Activated T-cell treated with anti-CD3 and anti-CD28 coated beads, Interleukin-2, amount 50 U/mL, for 72 hours (primary cell): ENCODE measurements at regions not wholly inside any gene's neighbourhood (a gene's known extent, or its start where the extent isn't known, plus 50 kb on each side); places are given as distances from the start of the nearest gene placed in this dataset.
"Not testable (repeated sequence)": the region's sequence is repeated elsewhere in the genome, so short reads cannot be mapped to it uniquely, and the experiment has no call there.

Experiments
- ATAC-seq, 2 donors: fragments of 150-1000 bp; cut with Tn5 transposase; replicated peaks in 1 of 2; 2 replicates each; pipeline ENCODE4 v1.10.0; 2021; ENCODE audit warnings: moderate library complexity in 2 of 2, mild to moderate bottlenecking in 1 of 2
- DNase-seq, 2 donors: peaks; one replicate each; pipeline ENCODE4 v3.0.0; 2021 to 2022; ENCODE audit warnings: mixed read lengths in 1 of 2
- H3K27ac Mint-ChIP-seq: one replicate; pipeline ENCODE4 v1.8.0; 2022; ENCODE audit warnings: mild to moderate bottlenecking, moderate library complexity, mixed read lengths
- H3K27me3 Mint-ChIP-seq: one replicate; pipeline ENCODE4 v1.8.0; 2022; ENCODE audit warnings: low read depth, mixed read lengths
- H3K36me3 Mint-ChIP-seq, 2 donors: one replicate each; pipeline ENCODE4 v1.8.0; 2022; ENCODE audit warnings: mixed read lengths in 2 of 2, mild to moderate bottlenecking in 1 of 2; ENCODE audit not compliant: insufficient read depth in 2 of 2
- H3K4me1 Mint-ChIP-seq: one replicate; pipeline ENCODE4 v1.8.0; 2022; ENCODE audit warnings: low read depth, mixed read lengths
- H3K4me3 Mint-ChIP-seq, 2 donors: one replicate each; pipeline ENCODE4 v1.8.0; 2022; ENCODE audit warnings: mild to moderate bottlenecking in 2 of 2, mixed read lengths in 2 of 2, moderate library complexity in 2 of 2
- H3K9me3 Mint-ChIP-seq, 2 donors: one replicate each; pipeline ENCODE4 v1.8.0; 2022; ENCODE audit warnings: mixed read lengths in 2 of 2

GRCh38 chr15:81056304-81056703, 55.6 kb downstream of the TLNRD1 start:
- no peaks in the 10 kb centered on the region for H3K27me3 Mint-ChIP-seq
- no peak overlapping the region for H3K4me3 Mint-ChIP-seq
- no peak for DNase-seq
- no peaks in the 10 kb centered on the region for H3K36me3 Mint-ChIP-seq
- H3K9me3 Mint-ChIP-seq: no peaks in the 10 kb centered on the region
- H3K27ac Mint-ChIP-seq: no peak overlapping the region
- no peak for ATAC-seq
- no peaks in the 10 kb centered on the region for H3K4me1 Mint-ChIP-seq

GRCh38 chr15:81060470-81060869, 59.7 kb downstream of the TLNRD1 start:
- H3K27me3 Mint-ChIP-seq: no peaks in the 10 kb centered on the region
- no peak for DNase-seq
- peaks cover 4% of the 10 kb centered on the region for H3K4me1 Mint-ChIP-seq
- H3K4me3 Mint-ChIP-seq: no peak overlapping the region
- no peaks in the 10 kb centered on the region for H3K36me3 Mint-ChIP-seq
- no peak overlapping the region for H3K27ac Mint-ChIP-seq
- H3K9me3 Mint-ChIP-seq: no peaks in the 10 kb centered on the region
- ATAC-seq: no peak

- no peak for DNase-seq
- Mint-ChIP-seq H3K27ac (no peak overlapping the region), H3K4me3 (no peak overlapping the region), H3K27me3 (no peaks in the 10 kb centered on the region), H3K9me3 (no peaks in the 10 kb centered on the region), H3K36me3 (no peaks in the 10 kb centered on the region), H3K4me1 (peaks cover 5% of the 10 kb centered on the region)
- no peak for ATAC-seq
These were observed 60.2 kb downstream of the TLNRD1 start for GRCh38 chr15:81060907-81061306.

- Mint-ChIP-seq H3K4me3 (no peak overlapping the region), H3K9me3 (no peaks in the 10 kb centered on the region), H3K27ac (no peak overlapping the region), H3K36me3 (no peaks in the 10 kb centered on the region), H3K27me3 (no peaks in the 10 kb centered on the region), H3K4me1 (peaks cover 5% of the 10 kb centered on the region)
- DNase-seq: no peak
- ATAC-seq: no peak
These were observed 60.9 kb downstream of the TLNRD1 start for GRCh38 chr15:81061490-81062253.

- Mint-ChIP-seq H3K9me3 (no peaks in the 10 kb centered on the region), H3K4me1 (peaks cover 5% of the 10 kb centered on the region), H3K36me3 (no peaks in the 10 kb centered on the region), H3K4me3 (no peak overlapping the region), H3K27me3 (no peaks in the 10 kb centered on the region), H3K27ac (no peak overlapping the region)
- ATAC-seq: no peak
- no peak for DNase-seq
These were observed 62.2 kb downstream of the TLNRD1 start for GRCh38 chr15:81062937-81063336.

- ATAC-seq (no peak), DNase-seq (no peak)
- H3K4me1 Mint-ChIP-seq: peaks cover 5% of the 10 kb centered on the region
- no peak overlapping the region for H3K27ac Mint-ChIP-seq
- no peaks in the 10 kb centered on the region for H3K9me3 Mint-ChIP-seq
- no peak overlapping the region for H3K4me3 Mint-ChIP-seq
- no peaks in the 10 kb centered on the region for H3K27me3 Mint-ChIP-seq
- no peaks in the 10 kb centered on the region for H3K36me3 Mint-ChIP-seq
These were observed 63.5 kb downstream of the TLNRD1 start for GRCh38 chr15:81064253-81064652.

- H3K4me1 Mint-ChIP-seq, H3K27me3 Mint-ChIP-seq, H3K36me3 Mint-ChIP-seq, DNase-seq, ATAC-seq, H3K27ac Mint-ChIP-seq, H3K4me3 Mint-ChIP-seq, H3K9me3 Mint-ChIP-seq: not testable (repeated sequence)
These were observed 66.5 kb upstream of the CFAP161 start for GRCh38 chr15:81067567-81067966.

- ATAC-seq (no peak), DNase-seq (no peak)
- peaks cover 5% of the 10 kb centered on the region for H3K4me1 Mint-ChIP-seq
- H3K9me3 Mint-ChIP-seq: peaks cover 0 to 3% of the 10 kb centered on the region in 2 donors
- H3K27me3 Mint-ChIP-seq: no peaks in the 10 kb centered on the region
- no peak overlapping the region for H3K4me3 Mint-ChIP-seq
- H3K27ac Mint-ChIP-seq: no peak overlapping the region
- H3K36me3 Mint-ChIP-seq: peaks cover 0 to 2% of the 10 kb centered on the region in 2 donors
These were observed 65.6 kb upstream of the CFAP161 start for GRCh38 chr15:81068516-81068915.

GRCh38 chr15:81069356-81069755, 64.7 kb upstream of the CFAP161 start:
- Mint-ChIP-seq H3K36me3 (peaks cover 0 to 2% of the 10 kb centered on the region in 2 donors), H3K27me3 (no peaks in the 10 kb centered on the region), H3K4me3 (no peak overlapping the region), H3K9me3 (peaks cover 0 to 5% of the 10 kb centered on the region in 2 donors), H3K27ac (no peak overlapping the region), H3K4me1 (peaks cover 5% of the 10 kb centered on the region)
- DNase-seq: no peak
- no peak for ATAC-seq

GRCh38 chr15:81069909-81070308, 64.2 kb upstream of the CFAP161 start:
- H3K36me3 Mint-ChIP-seq: peaks cover 0 to 2% of the 10 kb centered on the region in 2 donors
- peaks cover 9% of the 10 kb centered on the region for H3K4me1 Mint-ChIP-seq
- peaks cover 0 to 5% of the 10 kb centered on the region in 2 donors for H3K9me3 Mint-ChIP-seq
- H3K27me3 Mint-ChIP-seq: no peaks in the 10 kb centered on the region
- no peak overlapping the region for H3K4me3 Mint-ChIP-seq
- ATAC-seq (no peak), DNase-seq (no peak)
- H3K27ac Mint-ChIP-seq: no peak overlapping the region

GRCh38 chr15:81071120-81071519, 63.0 kb upstream of the CFAP161 start:
- peaks cover 7% of the 10 kb centered on the region for H3K4me1 Mint-ChIP-seq
- no peak overlapping the region for H3K4me3 Mint-ChIP-seq
- peaks cover 0 to 5% of the 10 kb centered on the region in 2 donors for H3K9me3 Mint-ChIP-seq
- H3K36me3 Mint-ChIP-seq: peaks cover 0 to 2% of the 10 kb centered on the region in 2 donors
- no peak for DNase-seq
- H3K27me3 Mint-ChIP-seq: no peaks in the 10 kb centered on the region
- H3K27ac Mint-ChIP-seq: no peak overlapping the region
- ATAC-seq: no peak

GRCh38 chr15:81071705-81072104, 62.4 kb upstream of the CFAP161 start:
- DNase-seq: no peak
- Mint-ChIP-seq H3K36me3 (peaks cover 0 to 2% of the 10 kb centered on the region in 2 donors), H3K4me1 (peaks cover 7% of the 10 kb centered on the region), H3K4me3 (no peak overlapping the region), H3K9me3 (peaks cover 0 to 5% of the 10 kb centered on the region in 2 donors), H3K27ac (no peak overlapping the region), H3K27me3 (no peaks in the 10 kb centered on the region)
- no peak for ATAC-seq

GRCh38 chr15:81072551-81072950, 61.5 kb upstream of the CFAP161 start:
- no peak for DNase-seq
- Mint-ChIP-seq H3K4me3 (no peak overlapping the region), H3K4me1 (peaks cover 7% of the 10 kb centered on the region), H3K9me3 (peaks cover 0 to 5% of the 10 kb centered on the region in 2 donors), H3K27me3 (no peaks in the 10 kb centered on the region), H3K27ac (no peak overlapping the region), H3K36me3 (peaks cover 0 to 2% of the 10 kb centered on the region in 2 donors)
- no peak for ATAC-seq

GRCh38 chr15:81073801-81074200, 60.3 kb upstream of the CFAP161 start:
- no peaks in the 10 kb centered on the region for H3K27me3 Mint-ChIP-seq
- no peak overlapping the region for H3K27ac Mint-ChIP-seq
- H3K4me3 Mint-ChIP-seq: no peak overlapping the region
- H3K36me3 Mint-ChIP-seq: peaks cover 0 to 2% of the 10 kb centered on the region in 2 donors
- peaks cover 7% of the 10 kb centered on the region for H3K4me1 Mint-ChIP-seq
- H3K9me3 Mint-ChIP-seq: peaks cover 0 to 5% of the 10 kb centered on the region in 2 donors
- no peak for DNase-seq
- peak in 1 of 2 donors; percentile 62 for ATAC-seq
